ENCODE measurements at regions not wholly inside any gene's neighbourhood (a gene's known extent, or its start where the extent isn't known, plus 50 kb on each side); places are given as distances from the start of the nearest gene placed in this dataset.

DNA sequence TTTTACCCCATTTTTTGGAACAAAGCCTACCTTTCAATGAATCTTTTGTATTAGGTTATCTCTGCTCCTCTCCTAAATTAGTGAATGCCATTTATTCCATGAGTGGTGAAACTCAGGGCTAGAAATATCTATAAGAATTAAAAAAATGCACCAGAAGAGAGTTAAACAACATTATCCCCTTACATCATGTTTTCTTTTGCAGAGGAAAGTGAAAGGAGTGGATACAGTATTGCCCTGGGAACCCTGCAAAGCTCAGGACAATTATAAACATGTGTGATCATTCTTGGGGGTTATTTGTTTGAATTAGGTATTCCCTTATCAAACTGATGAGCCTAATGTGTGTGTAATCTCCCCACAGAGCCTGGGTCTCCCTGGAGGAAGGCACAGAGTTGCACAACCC lies 559.2 kb downstream of the RNF144A start:
- DNase-seq = no peak

- no peak for DNase-seq
These were observed 562.4 kb downstream of the RNF144A start for GRCh38 chr2:7479603-7480002.

DNA sequence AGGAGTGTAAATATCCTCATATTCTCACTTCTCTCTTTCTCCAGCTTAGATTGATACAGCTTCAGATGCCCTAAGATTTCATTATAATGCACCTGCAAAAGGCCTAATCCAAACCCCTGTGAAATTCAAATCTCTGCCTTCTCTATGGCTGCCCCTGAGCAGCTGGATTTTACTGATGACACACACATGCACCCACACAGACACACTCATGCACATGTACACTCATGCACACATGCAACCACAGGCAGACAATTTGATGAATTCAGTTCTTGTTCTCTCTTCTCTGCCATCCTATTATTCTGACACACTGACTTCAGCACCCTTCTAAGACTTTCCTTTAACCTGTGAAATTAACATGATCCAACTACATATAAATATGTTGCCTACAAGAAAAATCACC lies 563.2 kb downstream of the RNF144A start:
- DNase-seq = no peak

DNA sequence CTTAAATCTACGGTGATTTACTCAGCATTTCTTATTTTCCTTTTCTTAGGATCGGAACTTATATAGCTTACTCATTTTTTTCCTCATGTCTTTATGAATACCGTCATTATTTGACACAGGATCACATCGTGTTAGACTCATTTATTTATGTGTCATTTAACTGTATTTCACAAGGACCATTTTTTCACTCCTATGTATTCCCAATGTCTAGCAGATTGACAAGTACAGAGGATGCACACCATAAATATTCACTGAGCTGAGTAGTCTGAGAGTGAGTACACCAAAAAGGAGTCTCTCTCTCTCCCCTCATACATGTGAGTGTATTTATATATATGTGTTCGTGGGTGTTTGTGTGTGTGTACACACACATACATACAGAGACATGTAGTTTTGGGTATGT lies 573.5 kb downstream of the RNF144A start:
- no peak for DNase-seq

GRCh38 chr2:7492719-7493118 lies 575.5 kb downstream of the RNF144A start:
- no peak for DNase-seq

DNA sequence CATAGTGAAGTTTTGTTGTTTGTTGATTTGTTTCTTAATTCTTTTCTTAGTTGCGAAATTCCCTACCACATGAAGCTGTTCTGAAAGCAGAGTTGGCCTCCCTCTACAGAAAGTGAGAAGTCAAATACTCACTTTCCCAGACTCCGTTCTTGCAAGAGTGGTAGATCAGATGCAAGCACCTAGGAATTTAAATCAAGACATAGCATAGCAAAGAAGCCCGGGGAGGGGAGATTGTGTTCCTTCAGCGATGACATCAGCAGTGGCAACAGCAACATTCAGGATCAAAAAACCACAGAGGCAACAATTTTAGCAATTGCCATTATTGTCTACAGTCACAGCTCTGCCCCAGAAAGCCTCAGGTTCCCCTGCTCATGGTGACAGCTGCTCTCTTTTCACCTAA lies 580.0 kb downstream of the RNF144A start:
- no peak for DNase-seq

GRCh38 chr2:7499018-7499417 lies 581.8 kb downstream of the RNF144A start:
- no peak for DNase-seq

DNA sequence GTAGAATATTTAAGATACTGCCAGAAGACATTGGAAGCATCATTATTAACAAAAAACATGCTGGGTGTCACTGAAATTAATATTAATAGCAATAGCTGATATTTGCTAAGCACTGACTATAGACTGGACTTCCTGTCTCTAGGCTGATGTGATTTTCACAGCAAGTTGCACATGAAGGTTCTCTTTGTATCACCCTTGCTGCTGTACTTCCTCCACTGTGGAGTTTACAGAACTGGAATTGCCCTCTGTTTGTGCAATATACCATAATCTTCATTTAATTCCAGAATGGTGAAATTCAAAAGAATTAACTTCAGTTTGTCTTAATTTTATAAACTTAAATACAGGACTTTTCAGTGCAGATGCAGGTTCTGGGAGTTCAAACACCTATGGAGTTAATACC lies 585.1 kb downstream of the RNF144A start:
- no peak for DNase-seq

GRCh38 chr2:7508296-7508943 lies 591.2 kb downstream of the RNF144A start:
- DNase-seq = no peak

DNA sequence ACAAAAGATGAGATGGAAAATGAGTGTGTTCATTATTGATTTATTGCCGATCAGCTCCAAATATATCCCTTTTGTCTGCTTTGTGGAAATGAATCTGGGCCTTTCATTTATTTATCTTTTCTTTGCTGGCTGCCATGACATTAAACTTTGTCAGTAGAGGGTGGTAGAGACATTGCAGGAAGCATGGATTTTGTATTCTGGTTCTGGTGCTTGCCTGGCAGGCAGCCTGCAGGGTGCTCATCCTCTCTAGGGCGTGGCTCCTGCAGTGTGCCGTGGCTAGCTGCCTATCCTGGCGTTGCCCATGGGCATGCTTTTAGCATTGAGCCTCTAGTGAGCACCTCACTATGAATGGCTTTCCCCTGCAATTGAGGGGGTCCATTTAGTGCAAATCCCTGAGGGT lies 593.1 kb downstream of the RNF144A start:
- DNase-seq = no peak

- DNase-seq = no peak
These were observed 596.6 kb downstream of the RNF144A start for GRCh38 chr2:7513834-7514233.

DNA sequence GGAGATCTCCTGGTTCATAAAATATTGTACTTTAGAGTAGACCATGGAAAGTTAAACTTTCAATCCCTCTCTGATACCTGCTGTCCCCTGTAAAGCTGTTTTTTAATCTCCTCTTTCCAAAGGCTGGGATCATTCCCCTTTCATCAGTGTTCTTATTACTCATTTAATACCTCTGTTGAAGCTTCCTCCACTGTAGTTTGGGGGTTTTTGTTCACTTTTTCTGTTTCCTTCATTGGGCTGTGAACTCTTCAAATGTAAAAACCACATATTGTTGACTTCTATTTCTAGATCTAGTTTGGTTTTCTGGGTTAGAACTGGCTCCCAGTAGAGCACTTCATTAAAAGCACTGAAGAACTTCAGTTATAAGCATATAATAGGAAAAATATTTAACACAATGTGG lies 598.1 kb downstream of the RNF144A start:
- DNase-seq = no peak

DNA sequence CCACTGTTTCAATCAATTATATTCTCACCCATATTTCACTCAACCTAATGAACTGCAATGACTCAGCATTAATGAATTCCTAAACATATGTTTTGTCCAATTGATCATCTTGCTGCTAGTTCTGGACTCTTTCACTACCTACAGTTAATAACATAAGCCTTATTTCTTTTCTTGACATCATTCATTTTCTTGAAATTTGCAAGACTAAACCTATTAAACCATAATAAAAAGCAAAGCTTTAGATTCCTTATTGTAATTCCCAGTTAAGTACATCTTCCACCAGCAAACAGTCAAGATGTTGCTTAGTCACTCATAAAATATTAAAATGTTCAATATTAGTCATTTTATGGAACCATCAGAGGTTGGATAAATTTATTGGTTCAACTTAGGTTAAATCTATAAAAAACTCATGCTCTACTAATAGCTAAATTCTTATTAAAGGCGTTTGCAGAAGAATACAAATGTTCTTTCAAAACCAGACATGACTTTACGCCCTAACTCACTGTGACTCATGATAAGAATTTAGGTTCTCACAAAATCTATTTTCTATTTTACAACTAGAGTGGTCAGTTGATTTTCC lies 599.4 kb downstream of the RNF144A start:
- no peak for DNase-seq

DNA sequence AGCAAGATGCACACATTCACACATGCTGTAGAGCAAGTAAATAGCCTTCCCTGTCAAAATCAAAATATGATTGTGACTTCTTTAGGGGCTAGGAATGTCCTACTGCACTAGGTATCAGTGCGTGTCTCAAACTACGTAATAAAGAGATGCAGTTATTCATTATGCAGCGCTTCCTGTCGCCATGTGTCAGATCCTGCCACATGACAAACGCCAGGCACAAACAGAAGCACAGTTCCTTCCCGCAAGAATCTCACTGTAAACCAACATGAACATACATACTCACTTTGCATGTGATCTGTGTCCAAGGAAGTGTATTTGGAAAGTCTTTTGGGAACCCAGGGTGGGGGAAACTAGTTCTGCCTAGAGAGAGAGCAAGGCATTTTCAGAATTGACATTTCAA lies 599.9 kb downstream of the RNF144A start:
- DNase-seq = no peak

GRCh38 chr2:7517851-7518250 lies 600.6 kb downstream of the RNF144A start:
- no peak for DNase-seq

- DNase-seq = no peak
These were observed 606.4 kb downstream of the RNF144A start for GRCh38 chr2:7523481-7524120.

GRCh38 chr2:7524195-7524594 lies 607.0 kb downstream of the RNF144A start:
- DNase-seq = no peak

DNA sequence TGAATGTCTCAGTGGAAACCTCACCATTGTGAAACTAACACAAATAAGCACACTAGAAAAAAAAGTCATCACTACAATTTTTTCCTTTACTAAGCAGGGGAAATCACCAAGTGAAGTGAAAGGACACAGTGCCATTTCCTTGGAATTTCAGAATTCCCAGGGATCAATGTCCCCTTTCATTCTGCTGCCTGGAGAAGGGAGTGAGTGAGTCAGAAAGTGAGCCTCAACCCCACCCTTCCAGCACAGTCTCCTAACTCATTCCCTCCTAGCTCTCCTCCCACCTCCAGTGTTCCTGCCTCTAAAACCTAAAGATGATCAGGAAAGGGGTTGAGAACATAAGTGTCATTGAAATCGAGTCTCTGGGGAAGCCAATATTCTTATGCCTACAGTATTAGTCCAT lies 608.5 kb downstream of the RNF144A start:
- DNase-seq = no peak

DNA sequence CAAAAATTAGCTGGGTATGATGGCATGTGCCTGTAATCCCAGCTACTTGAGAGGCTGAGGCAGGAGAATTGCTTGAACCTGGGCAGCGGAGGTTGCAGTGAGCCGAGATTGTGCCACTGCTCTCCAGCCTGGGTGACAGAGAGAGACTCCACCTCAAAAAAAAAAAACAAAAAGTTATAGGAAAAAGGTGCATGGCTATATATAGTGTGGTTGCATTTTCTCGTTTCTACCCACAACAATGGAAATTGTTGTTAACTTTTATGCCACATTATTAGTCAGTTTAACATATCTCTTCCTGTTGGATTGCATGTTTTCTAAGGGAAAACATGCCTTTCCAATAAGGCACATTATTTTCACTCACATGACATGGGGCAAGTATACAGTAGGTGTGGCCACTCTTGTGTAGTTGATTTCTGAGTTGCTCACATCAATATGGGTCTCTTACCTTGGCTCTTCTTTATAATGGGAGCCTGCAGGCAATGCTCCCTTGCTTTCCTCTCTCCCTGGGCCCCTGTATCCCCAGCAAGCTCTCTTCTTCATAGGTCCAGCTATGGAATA lies 610.0 kb downstream of the RNF144A start:
- DNase-seq = no peak

- DNase-seq = no peak
These were observed 612.8 kb downstream of the RNF144A start for GRCh38 chr2:7530001-7530400.

DNA sequence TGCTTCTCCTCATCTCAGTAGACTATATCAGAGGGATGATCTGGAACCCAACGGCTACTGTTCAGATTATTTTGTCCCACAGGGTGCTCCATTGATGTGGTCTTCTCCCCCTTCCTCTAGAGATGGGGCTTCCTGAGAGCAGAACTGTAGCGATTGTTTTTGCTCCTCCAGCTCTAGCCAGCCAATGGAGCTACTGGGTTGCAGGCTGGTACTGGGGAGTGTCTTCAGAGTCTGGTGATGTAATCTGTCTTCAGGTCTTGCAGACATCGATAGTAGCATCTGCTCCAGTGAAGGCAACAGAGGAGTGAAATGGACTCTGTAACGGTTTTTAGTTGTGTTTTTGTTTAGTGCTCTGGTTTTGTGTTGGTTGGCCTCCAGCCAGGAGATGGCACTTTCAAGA lies 621.9 kb downstream of the RNF144A start:
- DNase-seq = no peak

- no peak for DNase-seq
These were observed 622.5 kb downstream of the RNF144A start for GRCh38 chr2:7539760-7540159.

- no peak for DNase-seq
These were observed 635.8 kb downstream of the RNF144A start for GRCh38 chr2:7552825-7553570.

- no peak for DNase-seq
These were observed 638.0 kb downstream of the RNF144A start for GRCh38 chr2:7555260-7555659.
